ENCODE measurements at regions not wholly inside any gene's neighbourhood (a gene's known extent, or its start where the extent isn't known, plus 50 kb on each side); places are given as distances from the start of the nearest gene placed in this dataset.
"Not testable (repeated sequence)": the region's sequence is repeated elsewhere in the genome, so short reads cannot be mapped to it uniquely, and the experiment has no call there.

- DNase-seq = not testable (repeated sequence)
Measured at GRCh38 chr12:74016324-74016723, 521.3 kb upstream of the ATXN7L3B start.

DNA sequence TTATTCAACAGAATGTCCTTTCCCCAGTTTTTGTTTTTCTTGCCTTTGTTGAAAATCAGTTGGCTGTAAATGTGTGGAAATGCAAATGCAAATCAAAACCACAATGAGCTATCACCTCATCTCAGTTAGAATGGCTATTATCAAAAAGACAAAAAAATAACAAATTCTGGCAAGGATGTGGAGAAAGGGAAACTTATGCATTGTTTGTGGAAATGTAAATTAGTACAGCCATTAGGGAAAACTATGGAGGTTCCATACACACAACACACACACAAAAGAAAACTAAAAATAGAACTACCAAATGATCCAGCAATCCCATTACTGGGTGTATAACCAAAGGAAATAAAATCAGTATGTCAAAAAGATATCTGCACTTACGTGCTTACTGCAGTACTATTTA, 518.8 kb upstream of the ATXN7L3B start:
- DNase-seq = no peak

- peak; percentile 13 for DNase-seq
Measured at GRCh38 chr12:74021937-74022336, 515.7 kb upstream of the ATXN7L3B start.

DNA sequence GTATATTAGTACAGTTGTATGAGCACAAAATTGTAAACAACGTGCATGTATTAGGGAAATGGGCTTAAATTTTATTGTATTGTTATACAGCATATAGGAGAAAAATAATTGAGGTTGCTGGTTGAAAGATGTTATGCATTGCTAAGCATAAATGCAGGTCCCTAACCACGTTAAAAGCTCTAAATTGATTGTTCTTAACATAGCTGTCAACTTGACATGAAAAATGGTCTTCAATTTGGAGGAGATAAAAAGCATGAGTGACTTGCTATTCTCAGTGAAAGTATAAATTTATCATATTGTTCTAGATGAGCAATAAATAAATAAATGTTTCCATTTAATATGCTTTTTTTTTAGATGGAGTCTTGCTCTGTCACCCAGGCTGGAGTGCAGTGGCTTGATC, 506.6 kb upstream of the ATXN7L3B start:
- DNase-seq = no peak

GRCh38 chr12:74033531-74033930, 504.1 kb upstream of the ATXN7L3B start:
- DNase-seq = no peak

DNA sequence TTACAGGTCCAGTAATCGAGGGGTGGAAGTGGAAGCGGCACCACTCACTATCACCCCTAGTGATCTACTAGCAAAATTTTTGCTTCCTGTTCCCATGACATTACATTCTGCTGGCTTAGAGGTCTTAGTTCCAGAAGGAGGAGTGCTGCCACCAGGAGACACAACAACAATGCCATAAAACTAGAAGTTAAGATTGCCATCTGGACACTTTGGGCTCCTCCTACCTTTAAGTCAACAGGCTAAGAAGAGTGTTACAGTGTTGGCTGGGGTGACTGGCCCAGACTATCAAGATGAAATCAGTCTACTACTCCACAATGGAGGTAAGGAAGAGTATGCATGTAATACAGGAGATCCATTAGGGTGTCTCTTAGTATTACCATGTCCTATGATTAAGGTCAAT, 498.5 kb upstream of the ATXN7L3B start:
- DNase-seq = not testable (repeated sequence)

DNA sequence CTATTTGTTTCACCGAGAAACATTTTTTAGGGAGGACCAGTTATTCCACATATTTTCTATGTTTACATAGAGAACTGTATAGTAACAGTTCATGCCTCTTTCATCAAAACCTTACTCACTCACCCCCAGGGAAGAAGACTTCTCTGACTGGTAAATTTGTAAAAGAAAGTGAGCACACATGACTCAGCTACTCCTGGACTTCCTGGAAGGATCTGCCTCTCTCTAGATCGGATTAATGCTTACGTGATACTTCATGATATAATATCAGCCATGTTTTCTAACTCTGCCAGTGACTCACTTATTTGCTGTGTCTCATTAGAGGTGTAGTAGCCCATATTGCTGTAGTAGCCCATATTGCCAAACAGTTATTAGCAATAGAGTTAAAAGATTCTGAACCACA, 494.3 kb upstream of the ATXN7L3B start:
- no peak for DNase-seq

GRCh38 chr12:74049348-74049747, 488.3 kb upstream of the ATXN7L3B start:
- no peak for DNase-seq

DNA sequence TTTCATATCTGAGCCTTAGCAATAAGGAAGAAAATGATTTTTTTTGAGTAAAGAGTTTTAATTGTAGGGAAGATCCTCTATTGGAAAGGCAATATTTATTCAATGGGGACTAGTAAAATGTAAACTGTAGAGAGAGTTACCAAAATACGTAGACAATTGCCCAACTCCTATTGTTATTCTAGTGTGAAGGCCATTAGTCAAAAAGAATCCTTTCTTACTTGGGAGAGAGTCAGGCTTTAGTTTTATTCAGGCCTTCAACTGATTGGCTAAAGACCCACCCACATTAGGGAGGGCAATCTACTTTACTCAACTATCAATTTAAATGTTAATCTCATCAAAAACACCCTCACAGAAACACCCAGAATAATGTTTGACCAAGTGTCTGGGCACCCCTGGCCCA, 485.8 kb upstream of the ATXN7L3B start:
- no peak for DNase-seq

- no peak for DNase-seq
Measured at GRCh38 chr12:74066476-74066875, 471.2 kb upstream of the ATXN7L3B start.

- no peak for DNase-seq
Measured at GRCh38 chr12:74071182-74071581, 466.5 kb upstream of the ATXN7L3B start.

GRCh38 chr12:74076918-74077317, 460.7 kb upstream of the ATXN7L3B start:
- no peak for DNase-seq

DNA sequence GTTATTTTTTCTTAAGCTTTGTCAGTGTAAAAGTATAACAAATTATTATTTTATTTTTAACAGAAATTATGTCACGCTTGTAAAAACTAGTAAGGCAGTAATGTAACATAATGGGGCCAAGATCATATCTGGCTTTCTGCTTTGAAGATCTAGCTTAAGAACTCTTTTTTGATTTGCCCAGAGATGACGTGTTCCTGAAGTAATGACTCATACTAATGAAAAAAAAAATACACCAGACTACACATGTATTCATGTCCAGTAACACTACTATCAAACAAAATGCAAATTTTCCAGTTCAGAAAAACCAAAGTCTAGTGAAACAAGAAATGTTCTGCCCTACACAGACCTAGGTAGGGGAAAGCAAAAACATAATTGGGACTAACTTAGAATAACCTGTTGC, 432.2 kb upstream of the ATXN7L3B start:
- no peak for DNase-seq

DNA sequence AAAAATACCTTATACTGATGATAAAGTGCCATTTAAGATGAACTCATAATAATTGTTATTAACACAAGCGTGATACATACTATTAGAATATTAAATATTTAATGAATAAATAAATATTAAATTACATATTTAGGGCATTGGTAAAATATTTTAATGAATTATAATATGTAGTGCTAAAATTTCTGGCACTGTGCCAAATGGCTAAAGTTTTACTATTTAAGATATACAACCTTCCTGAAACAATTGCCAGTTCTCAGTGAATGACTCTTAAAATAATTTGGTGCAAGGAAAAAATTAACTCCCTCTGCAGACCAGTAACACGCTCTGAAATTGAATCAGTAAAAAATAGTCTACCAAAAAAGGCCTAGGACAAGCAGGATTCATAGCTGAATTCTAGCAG, 428.9 kb upstream of the ATXN7L3B start:
- no peak for DNase-seq

GRCh38 chr12:74111688-74112360, 425.8 kb upstream of the ATXN7L3B start:
- DNase-seq = no peak

GRCh38 chr12:74119811-74120362, 417.7 kb upstream of the ATXN7L3B start:
- no peak for DNase-seq

DNA sequence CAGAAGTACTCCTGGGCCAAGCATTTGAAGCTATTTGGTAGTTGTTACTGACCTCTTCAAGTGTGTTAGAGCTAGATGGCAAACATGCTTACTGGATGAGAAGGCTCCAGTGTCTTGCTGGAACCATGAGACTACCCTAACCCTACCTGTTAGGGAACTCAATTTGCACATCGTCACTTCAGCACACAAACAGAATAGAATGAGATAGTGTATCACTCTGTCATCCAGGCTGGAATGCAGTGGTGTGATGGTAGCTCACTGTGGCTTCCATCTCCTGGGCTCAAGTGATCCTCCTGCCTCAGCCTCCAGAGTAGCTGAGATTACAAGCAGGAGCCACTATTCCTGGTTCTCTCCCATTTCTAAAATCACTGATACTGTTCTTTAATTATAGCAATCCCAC, 417.0 kb upstream of the ATXN7L3B start:
- DNase-seq = no peak

DNA sequence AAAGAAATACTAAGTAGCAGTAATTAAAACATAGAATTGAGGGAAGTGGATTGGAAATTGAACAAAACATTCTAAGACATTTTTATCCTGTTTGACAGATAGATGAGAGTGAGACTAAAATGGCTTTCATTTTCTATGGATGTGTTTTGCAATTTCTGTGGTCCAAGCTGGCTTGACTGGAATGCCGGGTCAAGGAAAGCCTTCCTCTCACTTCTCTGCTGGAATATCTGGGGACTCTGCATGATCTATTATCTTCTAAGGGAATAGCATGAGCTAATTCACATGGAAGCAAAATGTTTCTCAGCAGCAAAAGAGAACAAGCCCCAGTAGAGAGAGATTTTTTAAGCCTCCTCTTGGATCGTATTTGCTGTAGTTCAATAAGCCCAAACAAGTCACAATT, 407.9 kb upstream of the ATXN7L3B start:
- no peak for DNase-seq

GRCh38 chr12:74144396-74144795, 393.2 kb upstream of the ATXN7L3B start:
- no peak for DNase-seq

- DNase-seq = no peak
Measured at GRCh38 chr12:74145328-74145727, 392.3 kb upstream of the ATXN7L3B start.

GRCh38 chr12:74148849-74149248, 388.8 kb upstream of the ATXN7L3B start:
- DNase-seq = no peak

DNA sequence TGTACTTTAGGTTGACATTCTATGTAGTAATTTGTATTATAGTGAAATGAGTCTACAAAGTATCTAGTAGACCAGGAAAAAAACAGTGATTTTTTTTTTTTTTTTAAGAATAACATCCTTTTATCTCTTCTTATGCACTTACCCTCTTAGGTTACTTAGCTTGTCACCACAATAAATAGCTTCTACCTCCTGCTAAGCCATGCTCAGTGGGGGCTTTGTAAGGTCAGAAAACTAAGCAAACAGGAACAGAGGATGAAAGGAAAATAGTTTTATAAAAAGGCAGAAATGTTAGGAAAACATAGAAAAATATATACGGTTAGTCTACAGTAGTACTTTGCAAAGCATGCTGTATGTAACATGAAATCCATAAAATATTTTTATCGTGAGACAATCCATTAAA, 385.3 kb upstream of the ATXN7L3B start:
- no peak for DNase-seq

- no peak for DNase-seq
Measured at GRCh38 chr12:74166096-74166495, 371.5 kb upstream of the ATXN7L3B start.

GRCh38 chr12:74169607-74170006, 368.0 kb upstream of the ATXN7L3B start:
- no peak for DNase-seq

Data from NCI-H748 treated with DMSO at 0.1 percent for 48 hours (cell line).